CD14-positive monocyte (primary cell): ENCODE measurements at regions not wholly inside any gene's neighbourhood (a gene's known extent, or its start where the extent isn't known, plus 50 kb on each side); places are given as distances from the start of the nearest gene placed in this dataset.

Experiments
- DNase-seq, 3 donors: peaks; one replicate each; pipeline ENCODE4 v3.0.0-alpha.2; 2011 to 2022
- H2AFZ ChIP-seq: 2 replicates; pipeline ENCODE4 v1.6.0; 2012; ENCODE audit warnings: mild to moderate bottlenecking, low read depth, low read length, inconsistent platforms; ENCODE audit not compliant: insufficient read depth, poor library complexity, severe bottlenecking
- H3K27ac ChIP-seq, 2 donors: 1 replicate in 1 of 2; 2 replicates in 1 of 2; pipeline ENCODE4 v1.5.1; 2012 to 2013; ENCODE audit warnings: low read length in 2 of 2, control low read depth in 1 of 2, inconsistent platforms in 1 of 2, low read depth in 1 of 2, mild to moderate bottlenecking in 1 of 2
- H3K27me3 ChIP-seq, 2 donors: one replicate each; pipeline versions ENCODE4 v1.6.0 to v1.6.1; 2011 to 2013; ENCODE audit warnings: low read length in 2 of 2; ENCODE audit not compliant: control insufficient read depth in 2 of 2, insufficient read depth in 2 of 2
- H3K36me3 ChIP-seq, 2 donors: replicated peaks in 1 of 2; 1 replicate in 1 of 2; 2 replicates in 1 of 2; pipeline versions ENCODE4 v1.5.1 to v1.6.1; 2012 to 2013; ENCODE audit warnings: low read length in 2 of 2, control low read depth in 1 of 2, inconsistent platforms in 1 of 2, mild to moderate bottlenecking in 1 of 2; ENCODE audit not compliant: insufficient read depth in 2 of 2, control insufficient read depth in 1 of 2
- H3K4me1 ChIP-seq, 2 donors: 1 replicate in 1 of 2; 2 replicates in 1 of 2; pipeline versions ENCODE4 v1.5.1 to v1.6.1; 2012 to 2013; ENCODE audit warnings: low read length in 2 of 2, control low read depth in 1 of 2, inconsistent platforms in 1 of 2, mild to moderate bottlenecking in 1 of 2, moderate library complexity in 1 of 2; ENCODE audit not compliant: insufficient read depth in 2 of 2, control insufficient read depth in 1 of 2
- H3K4me2 ChIP-seq: replicated peaks from 2 replicates; pipeline ENCODE3; 2012; ENCODE audit warnings: low read length, moderate library complexity, mild to moderate bottlenecking; ENCODE audit not compliant: poor library complexity, severe bottlenecking; ENCODE audit errors: extremely low read depth
- H3K4me3 ChIP-seq, 3 experiments: fragments of 200-600 bp in 1 of 3; sonication (generic) in 1 of 3; replicated peaks in 1 of 3; 1 replicate in 2 of 3; 2 replicates in 1 of 3; pipeline ENCODE4 v1.5.1; 2011 to 2013; ENCODE audit warnings: low read length in 3 of 3, mild to moderate bottlenecking in 3 of 3, control low read depth in 2 of 3, low read depth in 2 of 3, inconsistent platforms in 1 of 3, moderate library complexity in 1 of 3
- H3K79me2 ChIP-seq: 2 replicates; pipeline ENCODE4 v1.6.0; 2012; ENCODE audit warnings: mild to moderate bottlenecking, control low read depth, inconsistent platforms, low read length, moderate library complexity; ENCODE audit not compliant: insufficient read depth
- H3K9ac ChIP-seq: 2 replicates; pipeline ENCODE4 v1.6.0; 2017; ENCODE audit warnings: low read length, mild to moderate bottlenecking; ENCODE audit not compliant: insufficient read depth, poor library complexity, severe bottlenecking
- H3K9me3 ChIP-seq, 2 donors: replicated peaks in 1 of 2; 1 replicate in 1 of 2; 2 replicates in 1 of 2; pipeline versions ENCODE4 v1.5.1 to v1.6.1; 2012 to 2013; ENCODE audit warnings: low read length in 2 of 2, control low read depth in 1 of 2; ENCODE audit not compliant: control insufficient read depth in 1 of 2, insufficient read depth in 1 of 2
- H4K20me1 ChIP-seq: 2 replicates; pipeline ENCODE4 v1.6.0; 2012; ENCODE audit warnings: mild to moderate bottlenecking, low read length, control low read depth, moderate library complexity; ENCODE audit not compliant: insufficient read depth
- H3K27ac Mint-ChIP-seq, 7 donors: one replicate each; pipeline ENCODE4 v1.8.0; 2020; ENCODE audit warnings: mild to moderate bottlenecking in 7 of 7, mixed read lengths in 7 of 7, moderate library complexity in 6 of 7, inconsistent platforms in 2 of 7
- H3K27me3 Mint-ChIP-seq, 3 donors: one replicate each; pipeline ENCODE4 v1.8.0; 2021 to 2022; ENCODE audit warnings: low read depth in 3 of 3, mild to moderate bottlenecking in 3 of 3, mixed read lengths in 3 of 3, moderate library complexity in 3 of 3, inconsistent platforms in 1 of 3
- H3K36me3 Mint-ChIP-seq, 2 donors: one replicate each; pipeline ENCODE4 v1.8.0; 2020; ENCODE audit warnings: mixed read lengths in 2 of 2, inconsistent platforms in 1 of 2, mild to moderate bottlenecking in 1 of 2
- H3K4me1 Mint-ChIP-seq: one replicate; pipeline ENCODE4 v1.8.0; 2020; ENCODE audit warnings: mild to moderate bottlenecking, mixed read lengths
- H3K4me3 Mint-ChIP-seq, 2 donors: one replicate each; pipeline ENCODE4 v1.8.0; 2020; ENCODE audit warnings: mild to moderate bottlenecking in 2 of 2, mixed read lengths in 2 of 2, moderate library complexity in 1 of 2
- H3K9me3 Mint-ChIP-seq, 7 donors: one replicate each; pipeline ENCODE4 v1.8.0; 2020 to 2022; ENCODE audit warnings: mixed read lengths in 7 of 7, mild to moderate bottlenecking in 6 of 7, moderate library complexity in 6 of 7, inconsistent platforms in 2 of 7
- WGBS: methylation state at CpG from one replicate; pipeline ENCODE4 v1.1.5; 2013; ENCODE audit warnings: missing lambda C conversion rate; ENCODE audit not compliant: insufficient coverage; 5-methylcytosine and 5-hydroxymethylcytosine counted together
- intact Hi-C, 2 donors: fragments of 100-400 bp; cut with micrococcal nuclease; formaldehyde crosslinking; loops; one replicate each; pipeline versions ENCODE4 v1.15.0 to v1.15.1; 2023
- TF ChIP-seq, protein P1 (sequence below): fragments of 200-600 bp; IDR thresholded peaks from one replicate; pipeline ENCODE4 v1.8.0; 2022; ENCODE audit warnings: antibody characterized with exemption, mild to moderate bottlenecking

DNA sequence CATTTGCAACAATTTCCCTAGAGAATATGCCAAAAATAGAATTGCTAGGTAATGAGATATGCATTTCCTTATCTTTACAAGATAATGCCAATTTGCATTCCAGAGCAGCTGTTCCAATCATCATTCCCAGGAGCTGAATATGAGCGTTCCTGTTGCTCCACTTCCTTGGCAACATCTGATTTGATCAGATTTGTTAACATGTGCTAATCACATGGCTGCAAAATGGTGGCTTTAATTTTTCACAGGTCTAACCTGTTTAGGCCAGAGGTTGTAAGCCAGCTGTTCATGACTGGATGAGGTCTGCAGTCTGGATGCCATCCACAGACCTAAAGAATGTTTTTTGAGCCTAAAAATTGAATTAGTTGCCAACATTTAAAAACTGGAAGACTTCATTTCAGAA lies 220.7 kb upstream of the IL12B start:
- Mint-ChIP-seq H3K9me3 (peaks cover 4 to 8% (median 7%) of the 10 kb centered on the region in 7 donors), H3K36me3 (no peaks in the 10 kb centered on the region), H3K27ac (no peak overlapping the region), H3K27me3 (peaks cover 0 to 2% (median 0%) of the 10 kb centered on the region in 3 donors), H3K4me1 (peaks cover 7% of the 10 kb centered on the region), H3K4me3 (no peak overlapping the region)
- DNase-seq = no peak
- no peak overlapping the region for H3K4me3 ChIP-seq
- 100% methylated on average over 1 of the region's 1 CpG for WGBS
- H3K36me3 ChIP-seq = no peaks in the 10 kb centered on the region
- H3K27ac ChIP-seq = no peak overlapping the region
- no peak overlapping the region for H3K4me2 ChIP-seq
- H3K27me3 ChIP-seq = no peaks in the 10 kb centered on the region
- intact Hi-C loops = no loop called here
- H4K20me1 ChIP-seq = no peaks in the 10 kb centered on the region
- peaks cover 0 to 5% of the 10 kb centered on the region in 2 donors for H3K9me3 ChIP-seq
- H3K79me2 ChIP-seq = no peaks in the 10 kb centered on the region
- H2AFZ ChIP-seq = no peak overlapping the region
- no peak overlapping the region for H3K9ac ChIP-seq
- TF ChIP-seq, protein P1, sequence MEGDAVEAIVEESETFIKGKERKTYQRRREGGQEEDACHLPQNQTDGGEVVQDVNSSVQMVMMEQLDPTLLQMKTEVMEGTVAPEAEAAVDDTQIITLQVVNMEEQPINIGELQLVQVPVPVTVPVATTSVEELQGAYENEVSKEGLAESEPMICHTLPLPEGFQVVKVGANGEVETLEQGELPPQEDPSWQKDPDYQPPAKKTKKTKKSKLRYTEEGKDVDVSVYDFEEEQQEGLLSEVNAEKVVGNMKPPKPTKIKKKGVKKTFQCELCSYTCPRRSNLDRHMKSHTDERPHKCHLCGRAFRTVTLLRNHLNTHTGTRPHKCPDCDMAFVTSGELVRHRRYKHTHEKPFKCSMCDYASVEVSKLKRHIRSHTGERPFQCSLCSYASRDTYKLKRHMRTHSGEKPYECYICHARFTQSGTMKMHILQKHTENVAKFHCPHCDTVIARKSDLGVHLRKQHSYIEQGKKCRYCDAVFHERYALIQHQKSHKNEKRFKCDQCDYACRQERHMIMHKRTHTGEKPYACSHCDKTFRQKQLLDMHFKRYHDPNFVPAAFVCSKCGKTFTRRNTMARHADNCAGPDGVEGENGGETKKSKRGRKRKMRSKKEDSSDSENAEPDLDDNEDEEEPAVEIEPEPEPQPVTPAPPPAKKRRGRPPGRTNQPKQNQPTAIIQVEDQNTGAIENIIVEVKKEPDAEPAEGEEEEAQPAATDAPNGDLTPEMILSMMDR = no peak
- no peaks in the 10 kb centered on the region for H3K4me1 ChIP-seq

- no peaks in the 10 kb centered on the region for H3K36me3 ChIP-seq
- Mint-ChIP-seq H3K27ac (no peak overlapping the region), H3K36me3 (no peaks in the 10 kb centered on the region), H3K4me1 (peaks cover 7% of the 10 kb centered on the region), H3K4me3 (no peak overlapping the region), H3K27me3 (peaks cover 0 to 3% (median 0%) of the 10 kb centered on the region in 3 donors), H3K9me3 (peaks cover 0 to 3% (median 0%) of the 10 kb centered on the region in 7 donors)
- no peaks in the 10 kb centered on the region for H4K20me1 ChIP-seq
- H3K4me1 ChIP-seq = no peaks in the 10 kb centered on the region
- intact Hi-C loops = no loop called here
- H2AFZ ChIP-seq = no peak overlapping the region
- H3K79me2 ChIP-seq = no peaks in the 10 kb centered on the region
- H3K9me3 ChIP-seq = no peaks in the 10 kb centered on the region
- H3K4me2 ChIP-seq = no peak overlapping the region
- no peak overlapping the region for H3K9ac ChIP-seq
- no peak overlapping the region for H3K27ac ChIP-seq
- H3K27me3 ChIP-seq = no peaks in the 10 kb centered on the region
- no peak for DNase-seq
- H3K4me3 ChIP-seq = no peak overlapping the region
- 100% methylated on average over 2 of the region's 3 CpGs for WGBS
- TF ChIP-seq, protein P1 = no peak
Observed at GRCh38 chr5:159552751-159553150, 222.5 kb upstream of the IL12B start.
